NOMO-1 treated with DMSO at 0.1 percent for 48 hours (cell line): ENCODE measurements at regions not wholly inside any gene's neighbourhood (a gene's known extent, or its start where the extent isn't known, plus 50 kb on each side); places are given as distances from the start of the nearest gene placed in this dataset.

ENCODE experiments used
- DNase-seq: peaks from one replicate; lab custom pipeline; 2025; ENCODE audit not compliant: unreplicated experiment; lab: John Stamatoyannopoulos, UW

DNA sequence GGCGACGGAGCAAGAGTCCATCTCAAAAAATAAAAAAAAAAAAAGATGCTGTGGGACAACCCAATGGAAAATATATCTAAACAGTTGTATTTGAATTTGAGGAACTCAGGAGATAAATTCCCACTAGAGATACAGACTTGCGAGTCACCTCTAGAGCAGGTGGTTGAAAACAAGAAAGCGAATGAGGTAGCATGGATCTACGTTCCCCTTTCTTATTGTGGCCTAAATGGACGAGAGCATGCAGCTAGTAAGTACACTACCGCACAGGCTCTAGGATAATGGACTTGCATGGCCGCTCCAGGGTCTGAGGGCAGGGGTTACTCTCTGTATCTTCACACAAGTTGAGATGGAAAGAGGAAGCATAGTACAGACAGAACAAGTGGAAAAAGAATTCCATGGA lies 63.5 kb upstream of the TGFBR2 start:
- no peak for DNase-seq

DNA sequence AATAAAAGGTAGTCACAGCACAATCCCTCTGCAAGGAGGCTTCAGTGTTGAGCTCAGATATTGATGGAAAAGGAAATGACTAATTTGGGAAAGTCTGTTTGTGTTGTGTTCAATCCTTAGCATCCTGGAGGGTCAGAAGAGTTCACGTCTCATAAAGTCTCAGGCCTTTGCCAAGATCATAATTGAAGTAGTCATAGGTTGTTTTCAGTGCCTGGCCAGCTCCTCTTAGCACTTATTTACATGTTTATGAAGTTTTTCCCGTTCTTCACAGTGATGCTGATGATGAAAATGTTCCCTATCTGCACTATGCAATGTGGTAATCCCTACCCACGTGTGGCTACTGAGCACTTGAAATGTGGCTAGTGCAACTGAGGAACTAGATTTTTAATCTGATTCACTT lies 61.6 kb upstream of the TGFBR2 start:
- no peak for DNase-seq

DNA sequence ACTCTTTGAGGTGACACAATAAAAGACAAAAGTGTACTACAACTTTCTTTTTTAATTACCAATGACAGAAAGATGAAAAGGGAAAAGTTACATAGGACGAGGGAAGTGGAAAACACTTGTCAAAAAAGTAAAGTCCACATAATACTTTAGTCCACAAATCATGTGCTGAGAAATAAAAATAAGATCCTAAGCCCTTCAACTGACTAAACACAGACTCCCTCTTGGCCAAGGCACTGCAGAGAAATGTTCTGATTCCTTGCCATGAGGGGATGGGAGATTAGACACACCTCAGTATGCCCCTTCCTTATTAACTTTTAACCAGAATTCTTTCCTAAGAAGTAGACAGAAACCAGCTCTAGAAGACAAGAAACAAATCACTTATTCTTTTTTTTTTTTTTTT lies 59.5 kb upstream of the TGFBR2 start:
- no peak for DNase-seq

DNA sequence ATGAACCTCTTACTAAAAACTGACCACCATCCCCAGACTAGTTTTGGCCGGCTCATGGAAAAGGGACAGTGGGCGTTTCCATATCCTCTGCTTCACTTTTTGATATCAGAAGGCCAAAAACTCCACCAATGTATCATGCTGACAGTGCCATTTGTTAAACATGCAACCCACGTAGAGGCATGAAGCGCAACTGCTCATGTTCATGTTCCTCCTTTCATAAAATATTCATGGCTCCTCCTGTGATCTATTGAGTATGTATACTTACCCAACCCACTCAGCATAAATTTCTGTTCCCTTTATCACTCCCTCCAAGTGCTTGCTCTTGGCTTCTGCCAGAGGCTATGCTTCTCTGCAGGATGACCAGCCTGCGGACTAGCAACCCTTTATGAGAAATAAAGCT lies 58.7 kb upstream of the TGFBR2 start:
- no peak for DNase-seq

DNA sequence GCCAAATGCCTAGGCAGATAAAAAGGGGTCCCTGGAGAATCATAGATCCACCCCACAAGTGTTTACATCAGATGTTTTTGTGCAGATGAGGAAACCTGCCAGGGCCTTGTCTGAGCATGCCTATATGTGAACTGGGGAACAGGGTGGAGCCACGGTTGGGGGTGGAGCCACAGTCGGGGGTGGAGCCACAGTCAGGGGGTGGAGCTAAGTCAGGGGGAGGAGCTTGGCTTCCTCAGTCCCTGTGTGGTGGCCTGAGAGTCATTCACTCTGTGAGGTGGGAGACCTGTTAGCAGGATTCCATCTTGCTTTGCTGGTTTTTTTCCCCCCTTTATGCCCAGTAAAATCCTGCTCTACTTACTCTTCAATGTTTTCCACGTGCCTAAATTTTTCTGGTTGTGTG lies 57.8 kb upstream of the TGFBR2 start:
- no peak for DNase-seq

DNA sequence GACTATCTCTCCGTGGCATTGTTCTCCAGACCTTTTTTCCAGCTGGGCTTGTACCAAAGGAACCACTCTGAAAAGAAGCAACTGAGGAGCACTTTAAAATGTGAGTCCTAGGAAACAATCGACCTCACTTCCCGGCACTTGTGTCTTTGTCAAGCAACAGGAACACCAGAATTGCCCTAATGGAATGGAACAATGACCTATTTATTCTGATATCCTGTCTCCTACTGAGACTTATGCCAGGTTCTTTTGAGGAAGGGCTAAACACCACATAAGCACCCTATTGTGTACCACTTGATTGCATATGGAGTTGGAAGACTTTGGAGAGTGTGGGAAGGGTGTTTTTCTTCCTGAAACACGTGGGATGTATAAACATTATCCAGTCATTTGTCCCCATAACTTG lies 56.8 kb upstream of the TGFBR2 start:
- no peak for DNase-seq

DNA sequence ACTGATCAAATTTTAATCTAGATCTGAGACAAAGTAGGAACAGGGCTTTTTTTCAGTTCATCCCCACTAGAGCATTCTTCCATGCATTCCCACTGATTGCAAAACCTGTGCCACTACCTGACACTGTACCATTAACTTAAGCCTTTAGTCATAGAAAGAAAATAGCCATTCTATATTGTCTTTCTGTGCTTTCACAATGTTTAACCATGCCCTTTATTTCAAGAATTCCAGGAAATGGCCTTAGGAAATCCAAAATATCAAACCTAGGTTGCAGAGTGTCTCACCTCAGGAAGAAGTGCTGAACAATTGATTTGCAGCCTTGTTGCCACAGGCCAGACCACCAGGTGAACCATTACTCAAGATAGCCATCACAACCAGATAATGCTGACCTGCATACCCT lies 56.2 kb upstream of the TGFBR2 start:
- DNase-seq, result no peak

DNA sequence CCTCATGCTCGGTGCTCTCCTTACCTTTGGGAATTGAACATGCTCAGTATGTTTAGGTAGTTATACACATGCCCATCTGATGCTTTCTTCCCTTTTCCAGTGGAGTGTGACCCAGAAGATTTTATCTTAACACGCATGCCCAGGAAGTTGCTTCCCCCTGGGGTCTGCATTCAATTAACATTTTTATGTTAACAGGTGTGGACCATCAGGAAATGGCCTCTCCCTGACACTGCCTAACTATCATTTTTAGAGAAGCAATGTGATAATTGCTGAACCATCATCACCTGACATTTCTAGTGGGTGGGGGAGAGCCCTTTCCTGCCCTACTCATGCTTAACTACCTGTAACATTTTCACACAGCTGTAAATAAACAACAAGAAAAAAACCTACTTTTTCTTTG lies 55.1 kb upstream of the TGFBR2 start:
- no peak for DNase-seq

DNA sequence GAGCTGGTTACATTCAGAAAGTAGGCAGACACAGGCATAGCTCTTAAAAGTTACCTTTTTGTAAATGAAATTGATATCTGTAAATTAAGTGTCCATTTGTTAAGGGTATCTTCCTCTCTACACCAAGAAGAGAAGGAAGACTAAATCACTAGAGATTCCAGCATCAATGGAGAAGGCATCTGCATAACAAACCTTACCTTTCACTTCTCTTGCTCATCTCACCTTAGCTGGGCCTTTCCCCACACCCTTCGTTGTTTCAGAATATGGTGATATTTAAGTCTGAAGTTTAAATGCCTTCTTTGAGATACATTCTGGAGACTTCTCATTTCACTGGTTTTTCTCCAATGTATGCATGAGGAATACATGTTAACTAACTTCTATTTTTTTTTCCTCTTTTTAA lies 54.5 kb upstream of the TGFBR2 start:
- DNase-seq, result no peak

DNA sequence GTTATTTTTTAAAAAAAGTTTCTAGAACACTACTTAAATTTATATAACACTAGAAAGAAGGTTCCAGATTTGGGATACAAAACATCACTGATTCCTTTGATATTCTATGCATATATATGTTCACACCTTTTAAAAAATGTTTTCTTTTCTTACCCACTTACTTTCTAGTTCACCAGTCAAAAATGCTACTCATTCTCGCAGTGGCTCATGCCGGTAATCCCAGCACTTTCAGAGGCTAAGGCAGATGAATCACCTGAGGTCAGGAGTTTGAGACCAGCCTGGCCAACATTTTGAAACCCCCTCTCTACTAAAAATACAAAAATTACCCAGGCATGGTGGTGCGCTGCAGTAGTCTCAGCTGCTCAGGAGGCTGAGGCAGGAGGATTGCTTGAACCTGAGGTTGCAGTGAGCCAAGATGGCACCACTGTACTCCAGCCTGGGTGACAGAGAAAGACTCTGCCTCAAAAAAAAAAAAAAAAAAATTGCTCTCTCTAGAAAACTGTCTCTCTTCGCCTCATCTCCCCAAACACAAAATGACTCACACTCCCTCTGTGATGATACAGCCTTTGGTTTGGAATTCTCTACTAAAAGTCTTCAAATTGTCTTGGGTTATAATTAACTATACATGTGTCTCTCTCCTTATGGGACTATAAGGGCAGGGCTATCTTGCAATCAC lies 52.6 kb upstream of the TGFBR2 start:
- DNase-seq, result no peak

DNA sequence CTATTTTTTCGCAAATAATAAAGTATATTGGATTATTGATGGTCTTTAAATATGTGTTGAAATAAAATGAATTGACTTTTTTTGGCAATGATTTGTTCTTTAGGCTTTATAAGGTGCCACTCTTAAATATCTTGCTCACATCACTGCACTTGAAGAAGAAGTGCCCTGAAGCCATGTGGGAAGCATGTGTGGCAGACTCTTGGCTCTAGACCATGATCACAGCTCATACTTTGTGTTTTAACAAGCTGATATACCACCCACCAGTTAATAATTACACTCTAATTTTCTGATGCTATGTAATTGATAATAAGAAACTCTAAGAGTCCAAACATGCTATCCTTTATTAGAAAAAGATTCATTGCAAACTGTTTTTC lies 52.1 kb upstream of the TGFBR2 start:
- DNase-seq, result no peak

DNA sequence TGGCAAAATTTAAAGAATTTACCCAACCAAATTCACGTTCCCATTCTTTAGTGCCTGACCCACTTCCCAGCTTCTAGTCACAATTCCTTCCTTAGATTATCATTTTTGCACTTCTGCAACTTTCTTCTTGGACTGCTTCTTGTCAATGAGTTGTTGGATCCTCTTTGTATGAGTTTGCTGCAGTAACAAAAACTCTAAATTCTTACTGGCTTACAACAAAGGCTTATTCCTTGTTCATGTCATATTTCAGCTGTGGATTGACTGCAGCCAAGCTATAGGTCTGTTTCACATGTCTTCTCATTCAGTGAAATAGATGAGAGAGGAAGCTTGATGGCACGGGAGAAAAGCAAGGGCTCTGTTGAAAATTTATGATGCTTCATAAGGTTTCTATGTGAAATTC lies 50.4 kb upstream of the TGFBR2 start:
- DNase-seq, result no peak
